ENCODE measurements at regions not wholly inside any gene's neighbourhood (a gene's known extent, or its start where the extent isn't known, plus 50 kb on each side); places are given as distances from the start of the nearest gene placed in this dataset.

- H3K27me3 ChIP-seq (ENCODE audit: insufficient read depth, low read length), result no peaks in the 10 kb centered on the region
Observed at GRCh38 chr4:54173281-54173912, 55.7 kb upstream of the PDGFRA start.

DNA sequence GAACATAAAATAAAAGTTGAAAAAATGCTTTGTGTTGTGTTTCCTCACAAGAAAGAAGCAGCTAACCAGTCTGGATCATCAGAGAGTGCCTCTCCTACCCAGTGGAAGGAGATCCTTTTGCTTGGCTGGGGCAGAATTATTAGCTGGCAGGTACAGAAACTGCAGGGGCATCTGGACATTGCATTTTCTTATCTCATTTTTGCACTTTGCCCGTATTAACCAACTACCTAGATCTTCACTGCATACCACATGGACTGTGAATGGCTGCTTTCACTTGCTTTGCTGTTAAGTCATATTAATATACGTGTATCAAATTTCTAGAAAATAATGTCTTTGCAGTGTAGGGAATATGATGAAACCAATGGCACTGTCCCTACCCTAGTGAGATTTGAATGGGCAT is 52.9 kb upstream of the PDGFRA start:
- Histone ChIP-seq H2AFZ (ENCODE audit: low read depth, low read length) (no peak overlapping the region), H3K27me3 (ENCODE audit: insufficient read depth, low read length) (no peaks in the 10 kb centered on the region), H3K9ac (ENCODE audit: low read length) (no peak overlapping the region), H4K20me1 (ENCODE audit: insufficient read depth, low read length) (no peaks in the 10 kb centered on the region), H3K4me3 (ENCODE audit: insufficient read depth, low read depth, low read length) (no peak overlapping the region), H3K36me3 (ENCODE audit: insufficient read depth, low read length) (no peaks in the 10 kb centered on the region), H3K27ac (ENCODE audit: low read depth, low read length) (no peak overlapping the region), H3K9me3 (ENCODE audit: insufficient read depth, low read depth, low read length) (no peaks in the 10 kb centered on the region), H3K79me2 (ENCODE audit: insufficient read depth, low read length) (no peaks in the 10 kb centered on the region), H3K4me2 (ENCODE audit: low read length) (no peak overlapping the region), H3K4me1 (ENCODE audit: insufficient read depth, low read length) (no peaks in the 10 kb centered on the region)
- H3K4me1 Mint-ChIP-seq (ENCODE audit: low read depth, unreplicated experiment), result no peaks in the 10 kb centered on the region
- no peak overlapping the region for H3K27ac Mint-ChIP-seq (ENCODE audit: unreplicated experiment)
- TF ChIP-seq EZH2 (IDR thresholded peaks at IDR 0.05; ENCODE audit: insufficient read depth, low read length) (no peak), CTCF (IDR thresholded peaks at IDR 0.05; ENCODE audit: insufficient read depth, low read depth, low read length) (no peak)
- no peak overlapping the region for H3K4me3 Mint-ChIP-seq (ENCODE audit: unreplicated experiment)
- no peaks in the 10 kb centered on the region for H3K36me3 Mint-ChIP-seq (ENCODE audit: low read depth, unreplicated experiment)
- no peaks in the 10 kb centered on the region for H3K9me3 Mint-ChIP-seq (ENCODE audit: unreplicated experiment)
- FAIRE-seq, result no peak
- peaks cover 3% of the 10 kb centered on the region for H3K27me3 Mint-ChIP-seq (ENCODE audit: low read depth, unreplicated experiment)
- no peak for DNase-seq (ENCODE audit: low read depth)

More at GRCh38 chr4:54173281-54173912, 55.7 kb upstream of the PDGFRA start:
- H3K4me2 ChIP-seq (ENCODE audit: low read length), result no peak overlapping the region
- Mint-ChIP-seq H3K9me3 (ENCODE audit: unreplicated experiment) (no peaks in the 10 kb centered on the region), H3K4me3 (ENCODE audit: unreplicated experiment) (no peak overlapping the region), H3K36me3 (ENCODE audit: low read depth, unreplicated experiment) (peaks cover 2% of the 10 kb centered on the region), H3K27ac (ENCODE audit: unreplicated experiment) (no peak overlapping the region), H3K4me1 (ENCODE audit: low read depth, unreplicated experiment) (peaks cover 5% of the 10 kb centered on the region), H3K27me3 (ENCODE audit: low read depth, unreplicated experiment) (peaks cover 3% of the 10 kb centered on the region)
- peaks cover 5% of the 10 kb centered on the region for H3K4me1 ChIP-seq (ENCODE audit: insufficient read depth, low read length)
- DNase-seq (ENCODE audit: low read depth) (no peak), FAIRE-seq (no peak)
- no peak overlapping the region for H3K9ac ChIP-seq (ENCODE audit: low read length)
- H3K36me3 ChIP-seq (ENCODE audit: insufficient read depth, low read length), result no peaks in the 10 kb centered on the region
- H3K79me2 ChIP-seq (ENCODE audit: insufficient read depth, low read length), result no peaks in the 10 kb centered on the region
- no peaks in the 10 kb centered on the region for H4K20me1 ChIP-seq (ENCODE audit: insufficient read depth, low read length)
- no peak overlapping the region for H3K27ac ChIP-seq (ENCODE audit: low read depth, low read length)
- no peaks in the 10 kb centered on the region for H3K9me3 ChIP-seq (ENCODE audit: insufficient read depth, low read depth, low read length)
- H2AFZ ChIP-seq (ENCODE audit: low read depth, low read length), result no peak overlapping the region
- TF ChIP-seq EZH2 (IDR thresholded peaks at IDR 0.05; ENCODE audit: insufficient read depth, low read length) (no peak), CTCF (IDR thresholded peaks at IDR 0.05; ENCODE audit: insufficient read depth, low read depth, low read length) (no peak)
- no peak overlapping the region for H3K4me3 ChIP-seq (ENCODE audit: insufficient read depth, low read depth, low read length)
